ENCODE measurements at regions not wholly inside any gene's neighbourhood (a gene's known extent, or its start where the extent isn't known, plus 50 kb on each side); places are given as distances from the start of the nearest gene placed in this dataset.
"Not testable (repeated sequence)": the region's sequence is repeated elsewhere in the genome, so short reads cannot be mapped to it uniquely, and the experiment has no call there.

- DNase-seq (ENCODE audit: low spot score) = no peak
Observed at GRCh38 chr7:152504367-152504766, 68.6 kb upstream of the KMT2C start.

GRCh38 chr7:152502813-152503790, 67.3 kb upstream of the KMT2C start:
- no peak for DNase-seq (ENCODE audit: low spot score)

- no peak for DNase-seq (ENCODE audit: low spot score)
Observed at GRCh38 chr7:152501506-152501905, 65.7 kb upstream of the KMT2C start.

- DNase-seq (ENCODE audit: low spot score) = not testable (repeated sequence)
Observed at GRCh38 chr7:152499969-152500368, 64.2 kb upstream of the KMT2C start.

GRCh38 chr7:152495867-152496266, 60.1 kb upstream of the KMT2C start:
- no peak for DNase-seq (ENCODE audit: low spot score)

GRCh38 chr7:152492952-152493351, 57.1 kb upstream of the KMT2C start:
- no peak for DNase-seq (ENCODE audit: low spot score)

- DNase-seq (ENCODE audit: low spot score) = no peak
Observed at GRCh38 chr7:152489044-152489443, 53.2 kb upstream of the KMT2C start.

- no peak for DNase-seq (ENCODE audit: low spot score)
Observed at GRCh38 chr7:152486968-152487367, 51.2 kb upstream of the KMT2C start.

- DNase-seq (ENCODE audit: low spot score) = no peak
Observed at GRCh38 chr7:152485826-152486225, 50.0 kb upstream of the KMT2C start.

All from cerebellar cortex (tissue), 1 donor.